ENCODE measurements at regions not wholly inside any gene's neighbourhood (a gene's known extent, or its start where the extent isn't known, plus 50 kb on each side); places are given as distances from the start of the nearest gene placed in this dataset.
"Not testable (repeated sequence)": the region's sequence is repeated elsewhere in the genome, so short reads cannot be mapped to it uniquely, and the experiment has no call there.

GRCh38 chr12:33830070-33830469 lies 192.2 kb upstream of the ALG10 start:
- Histone ChIP-seq H3K9me3 (no peaks in the 10 kb centered on the region), H3K36me3 (replicated peaks) (no peaks in the 10 kb centered on the region), H3K4me1 (no peaks in the 10 kb centered on the region), H3K27me3 (ENCODE audit: low read depth) (no peaks in the 10 kb centered on the region), H3K4me3 (no peak overlapping the region)
- in situ Hi-C loops (cut with MboI; ENCODE audit: low sequenced_read_pairs) = no loop called here
- no peak for DNase-seq (ENCODE audit: low spot score in 2 of 2)

GRCh38 chr12:33832900-33833299 lies 189.4 kb upstream of the ALG10 start:
- Histone ChIP-seq H3K27me3 (ENCODE audit: low read depth) (no peaks in the 10 kb centered on the region), H3K4me3 (no peak overlapping the region), H3K9me3 (no peaks in the 10 kb centered on the region), H3K4me1 (no peaks in the 10 kb centered on the region), H3K36me3 (replicated peaks) (no peaks in the 10 kb centered on the region)
- no peak for DNase-seq (ENCODE audit: low spot score in 2 of 2)
- in situ Hi-C loops (cut with MboI; ENCODE audit: low sequenced_read_pairs) = no loop called here

- DNase-seq (ENCODE audit: low spot score in 2 of 2) = no peak
- no peak overlapping the region for H3K4me3 ChIP-seq
- in situ Hi-C loops (cut with MboI; ENCODE audit: low sequenced_read_pairs) = no loop called here
- no peaks in the 10 kb centered on the region for H3K36me3 ChIP-seq (replicated peaks)
- H3K9me3 ChIP-seq = no peaks in the 10 kb centered on the region
- H3K27me3 ChIP-seq (ENCODE audit: low read depth) = no peaks in the 10 kb centered on the region
- H3K4me1 ChIP-seq = no peaks in the 10 kb centered on the region
Measured at GRCh38 chr12:33834672-33835071, 187.6 kb upstream of the ALG10 start.

- Histone ChIP-seq H3K9me3 (no peaks in the 10 kb centered on the region), H3K36me3 (replicated peaks) (no peaks in the 10 kb centered on the region), H3K27me3 (ENCODE audit: low read depth) (no peaks in the 10 kb centered on the region), H3K4me1 (no peaks in the 10 kb centered on the region), H3K4me3 (no peak overlapping the region)
- no peak for DNase-seq (ENCODE audit: low spot score in 2 of 2)
- in situ Hi-C loops (cut with MboI; ENCODE audit: low sequenced_read_pairs) = no loop called here
Measured at GRCh38 chr12:33876618-33877017, 145.7 kb upstream of the ALG10 start.

- Histone ChIP-seq H3K4me1 (no peaks in the 10 kb centered on the region), H3K36me3 (replicated peaks) (no peaks in the 10 kb centered on the region), H3K4me3 (no peak overlapping the region), H3K9me3 (no peaks in the 10 kb centered on the region), H3K27me3 (ENCODE audit: low read depth) (no peaks in the 10 kb centered on the region)
- no peak for DNase-seq (ENCODE audit: low spot score in 2 of 2)
- in situ Hi-C loops (cut with MboI; ENCODE audit: low sequenced_read_pairs) = no loop called here
Measured at GRCh38 chr12:33892425-33892824, 129.9 kb upstream of the ALG10 start.

- in situ Hi-C loops (cut with MboI; ENCODE audit: low sequenced_read_pairs); DNase-seq (ENCODE audit: low spot score in 2 of 2); H3K27me3 ChIP-seq (ENCODE audit: low read depth): not testable (repeated sequence)
Measured at GRCh38 chr12:33920460-33920859, 101.8 kb upstream of the ALG10 start.

GRCh38 chr12:33926095-33926494 lies 96.2 kb upstream of the ALG10 start:
- Histone ChIP-seq H3K36me3 (replicated peaks) (no peaks in the 10 kb centered on the region), H3K9me3 (no peaks in the 10 kb centered on the region), H3K4me3 (no peak overlapping the region), H3K27me3 (ENCODE audit: low read depth) (no peaks in the 10 kb centered on the region), H3K4me1 (no peaks in the 10 kb centered on the region)
- DNase-seq (ENCODE audit: low spot score in 2 of 2) = no peak
- in situ Hi-C loops (cut with MboI; ENCODE audit: low sequenced_read_pairs) = no loop called here

More at GRCh38 chr12:33920460-33920859, 101.8 kb upstream of the ALG10 start:
- H3K4me3 ChIP-seq; H3K36me3 ChIP-seq (replicated peaks); H3K9me3 ChIP-seq; H3K4me1 ChIP-seq: not testable (repeated sequence)

- H3K4me3 ChIP-seq; H3K36me3 ChIP-seq (replicated peaks); in situ Hi-C loops (cut with MboI; ENCODE audit: low sequenced_read_pairs): not testable (repeated sequence)
Measured at GRCh38 chr12:33937669-33938068, 84.6 kb upstream of the ALG10 start.

GRCh38 chr12:33942172-33942571 lies 80.1 kb upstream of the ALG10 start:
- Histone ChIP-seq H3K27me3 (ENCODE audit: low read depth) (no peaks in the 10 kb centered on the region), H3K9me3 (no peaks in the 10 kb centered on the region), H3K36me3 (replicated peaks) (no peaks in the 10 kb centered on the region), H3K4me3 (no peak overlapping the region), H3K4me1 (no peaks in the 10 kb centered on the region)
- in situ Hi-C loops (cut with MboI; ENCODE audit: low sequenced_read_pairs) = no loop called here
- no peak for DNase-seq (ENCODE audit: low spot score in 2 of 2)

More at GRCh38 chr12:33937669-33938068, 84.6 kb upstream of the ALG10 start:
- not testable (repeated sequence) for DNase-seq (ENCODE audit: low spot score in 2 of 2); H3K4me1 ChIP-seq; H3K27me3 ChIP-seq (ENCODE audit: low read depth); H3K9me3 ChIP-seq

- H3K4me3 ChIP-seq = no peak overlapping the region
- in situ Hi-C loops (cut with MboI; ENCODE audit: low sequenced_read_pairs) = no loop called here
- no peaks in the 10 kb centered on the region for H3K9me3 ChIP-seq
- no peak for DNase-seq (ENCODE audit: low spot score in 2 of 2)
- H3K27me3 ChIP-seq (ENCODE audit: low read depth) = no peaks in the 10 kb centered on the region
- no peaks in the 10 kb centered on the region for H3K36me3 ChIP-seq (replicated peaks)
- H3K4me1 ChIP-seq = no peaks in the 10 kb centered on the region
Measured at GRCh38 chr12:33944703-33945437, 77.4 kb upstream of the ALG10 start.

- Histone ChIP-seq H3K36me3 (replicated peaks) (no peaks in the 10 kb centered on the region), H3K4me3 (no peak overlapping the region), H3K9me3 (no peaks in the 10 kb centered on the region), H3K4me1 (no peaks in the 10 kb centered on the region), H3K27me3 (ENCODE audit: low read depth) (no peaks in the 10 kb centered on the region)
- in situ Hi-C loops (cut with MboI; ENCODE audit: low sequenced_read_pairs) = no loop called here
- DNase-seq (ENCODE audit: low spot score in 2 of 2) = no peak
Measured at GRCh38 chr12:33945438-33945784, 76.9 kb upstream of the ALG10 start.

GRCh38 chr12:33966219-33966618 lies 56.1 kb upstream of the ALG10 start:
- in situ Hi-C loops (cut with MboI; ENCODE audit: low sequenced_read_pairs); DNase-seq (ENCODE audit: low spot score in 2 of 2); H3K27me3 ChIP-seq (ENCODE audit: low read depth); H3K9me3 ChIP-seq; H3K4me1 ChIP-seq; H3K36me3 ChIP-seq (replicated peaks); H3K4me3 ChIP-seq: not testable (repeated sequence)

GRCh38 chr12:33967760-33968159 lies 54.5 kb upstream of the ALG10 start:
- no peaks in the 10 kb centered on the region for H3K27me3 ChIP-seq (ENCODE audit: low read depth)
- H3K9me3 ChIP-seq = no peaks in the 10 kb centered on the region
- no peak for DNase-seq (ENCODE audit: low spot score in 2 of 2)
- no peaks in the 10 kb centered on the region for H3K36me3 ChIP-seq (replicated peaks)
- no peak overlapping the region for H3K4me3 ChIP-seq
- H3K4me1 ChIP-seq = no peaks in the 10 kb centered on the region
- in situ Hi-C loops (cut with MboI; ENCODE audit: low sequenced_read_pairs) = no loop called here
